Stromal cell of bone marrow (primary cell): ENCODE measurements at regions not wholly inside any gene's neighbourhood (a gene's known extent, or its start where the extent isn't known, plus 50 kb on each side); places are given as distances from the start of the nearest gene placed in this dataset.
"Not testable (repeated sequence)": the region's sequence is repeated elsewhere in the genome, so short reads cannot be mapped to it uniquely, and the experiment has no call there.

Experiments used
- DNase-seq: peaks from one replicate; pipeline ENCODE4 v3.0.0-alpha.2; 2012; ENCODE audit warnings: low read depth

GRCh38 chrX:122344816-122345215 lies 839.3 kb upstream of the GRIA3 start:
- no peak for DNase-seq

- DNase-seq = no peak
Measured at GRCh38 chrX:122363112-122363795, 820.8 kb upstream of the GRIA3 start.

GRCh38 chrX:122375533-122375932 lies 808.5 kb upstream of the GRIA3 start:
- not testable (repeated sequence) for DNase-seq

GRCh38 chrX:122389005-122389404 lies 795.1 kb upstream of the GRIA3 start:
- DNase-seq = no peak

GRCh38 chrX:122418758-122419157 lies 765.3 kb upstream of the GRIA3 start:
- DNase-seq = no peak

- no peak for DNase-seq
Measured at GRCh38 chrX:122421434-122422121, 762.5 kb upstream of the GRIA3 start.

DNA sequence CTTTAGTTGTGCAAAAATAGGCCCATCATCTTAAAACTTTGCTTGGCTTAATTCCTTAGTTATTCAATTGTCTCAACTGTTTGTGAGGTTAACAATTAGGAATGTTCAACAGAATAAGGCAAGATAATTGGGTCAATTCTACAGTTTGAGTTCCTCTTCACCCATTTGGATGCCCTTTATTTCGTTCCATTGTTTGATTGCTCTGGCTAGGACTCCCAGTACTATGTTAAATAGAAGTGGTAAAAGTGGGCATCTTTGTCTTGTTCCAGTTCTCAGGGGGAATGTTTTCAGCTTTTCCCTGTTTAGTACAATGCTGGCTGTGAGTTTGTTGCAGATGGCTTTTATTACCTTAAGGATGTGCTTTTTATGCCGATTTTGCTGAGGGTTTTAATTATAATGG lies 761.5 kb upstream of the GRIA3 start:
- no peak for DNase-seq

- no peak for DNase-seq
Measured at GRCh38 chrX:122434942-122435341, 749.1 kb upstream of the GRIA3 start.

DNA sequence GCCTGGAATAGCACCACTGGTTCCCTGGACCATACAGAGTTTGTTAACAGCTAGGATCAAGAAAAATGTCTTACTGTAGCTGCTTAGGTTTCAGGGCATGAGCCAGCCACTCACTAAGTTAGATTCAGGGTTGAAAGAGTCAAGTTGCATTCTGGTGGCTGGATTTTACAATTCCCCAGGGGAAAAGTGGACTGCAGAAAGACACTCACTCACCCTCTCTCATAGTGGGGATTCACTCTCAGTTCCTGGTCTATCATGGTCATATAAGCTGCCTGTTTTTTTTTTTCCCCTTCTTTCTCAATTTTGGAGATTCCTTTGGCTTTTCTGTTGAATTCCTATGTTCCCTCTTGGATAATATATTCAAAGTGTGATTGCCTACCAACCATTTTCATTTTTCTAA lies 744.2 kb upstream of the GRIA3 start:
- no peak for DNase-seq

DNA sequence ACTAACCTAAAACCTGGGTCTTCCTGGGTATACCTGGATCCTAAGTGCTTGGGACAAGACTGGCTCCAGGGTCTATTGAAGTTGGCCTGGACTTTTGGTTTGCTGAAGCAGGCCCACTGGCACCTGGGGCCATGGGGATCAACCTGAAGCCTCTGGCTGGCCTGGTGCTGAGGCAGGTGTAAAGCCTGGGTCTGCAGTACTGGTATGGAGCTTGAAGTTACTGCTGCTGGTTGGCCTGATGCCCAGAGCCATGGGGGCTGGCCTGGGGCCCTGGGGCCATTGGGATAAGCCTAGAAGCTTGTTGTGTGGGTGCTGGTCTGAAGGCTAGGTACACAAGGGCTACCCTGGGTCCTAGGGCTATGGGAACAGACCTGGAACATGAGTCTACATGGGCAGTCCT lies 743.2 kb upstream of the GRIA3 start:
- no peak for DNase-seq

GRCh38 chrX:122441451-122441850 lies 742.6 kb upstream of the GRIA3 start:
- no peak for DNase-seq

- no peak for DNase-seq
Measured at GRCh38 chrX:122445466-122445865, 738.6 kb upstream of the GRIA3 start.

DNA sequence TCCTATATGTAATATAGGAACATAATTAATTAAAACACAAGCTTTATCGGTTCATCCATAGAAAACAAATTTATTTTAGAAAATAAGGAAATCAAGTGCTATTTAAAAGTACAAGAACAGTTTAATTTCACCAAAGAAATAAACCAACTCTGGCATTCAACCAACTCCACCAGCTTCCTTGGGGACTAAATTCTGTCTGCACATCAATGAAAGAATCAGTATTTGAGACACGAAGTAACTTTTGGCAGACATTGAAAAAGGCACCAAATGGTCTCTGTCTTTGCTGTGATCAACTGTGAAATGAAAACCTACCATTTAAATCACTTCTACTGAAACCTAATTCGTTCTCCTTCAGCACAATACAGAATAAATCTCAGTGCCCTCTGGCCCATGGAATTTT lies 719.7 kb upstream of the GRIA3 start:
- DNase-seq = no peak

DNA sequence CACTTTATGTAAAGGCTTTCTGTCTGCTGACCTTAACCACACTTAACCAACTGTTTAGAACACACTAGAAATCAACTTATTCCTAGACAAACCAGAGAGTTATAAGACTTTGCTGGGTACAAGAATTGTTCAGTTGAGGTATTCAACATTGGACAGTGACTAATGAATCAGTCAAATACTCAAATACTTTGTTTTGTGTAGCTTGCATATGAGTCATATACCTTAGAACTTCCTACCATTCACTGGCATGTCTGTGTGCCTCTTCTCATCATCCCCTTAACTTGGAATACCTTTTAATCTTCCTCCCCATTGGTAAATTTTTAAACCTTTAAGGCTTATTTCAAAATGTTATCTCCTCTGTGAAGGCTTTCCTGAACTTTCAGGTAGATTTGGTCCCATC lies 708.8 kb upstream of the GRIA3 start:
- DNase-seq = no peak

- DNase-seq = no peak
Measured at GRCh38 chrX:122500556-122500955, 683.5 kb upstream of the GRIA3 start.

- no peak for DNase-seq
Measured at GRCh38 chrX:122501652-122502051, 682.4 kb upstream of the GRIA3 start.

DNA sequence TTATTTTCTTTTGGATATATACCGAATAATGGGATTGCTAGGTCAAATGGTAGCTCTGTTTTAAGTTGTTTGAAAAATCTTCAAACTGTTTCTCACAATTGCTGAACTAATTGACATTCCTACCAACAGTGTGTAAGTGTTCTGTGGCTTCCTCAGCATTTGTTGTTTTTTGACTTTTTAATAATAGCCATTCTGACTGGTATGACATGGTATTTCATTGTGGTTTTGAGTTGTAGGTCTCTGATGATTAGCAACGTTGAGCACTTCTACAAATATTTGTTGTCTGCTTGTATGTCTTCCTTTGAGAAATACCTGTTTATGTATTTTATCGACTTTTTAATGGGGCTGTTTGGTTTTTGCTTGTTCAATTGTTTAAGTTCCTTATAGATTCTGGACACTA lies 680.1 kb upstream of the GRIA3 start:
- DNase-seq = no peak

GRCh38 chrX:122512561-122513072 lies 671.5 kb upstream of the GRIA3 start:
- no peak for DNase-seq

- DNase-seq = no peak
Measured at GRCh38 chrX:122517786-122518185, 666.3 kb upstream of the GRIA3 start.

GRCh38 chrX:122545778-122546177 lies 638.3 kb upstream of the GRIA3 start:
- DNase-seq = no peak

- no peak for DNase-seq
Measured at GRCh38 chrX:122546269-122546668, 637.8 kb upstream of the GRIA3 start.

GRCh38 chrX:122552286-122552800 lies 631.7 kb upstream of the GRIA3 start:
- DNase-seq = no peak

DNA sequence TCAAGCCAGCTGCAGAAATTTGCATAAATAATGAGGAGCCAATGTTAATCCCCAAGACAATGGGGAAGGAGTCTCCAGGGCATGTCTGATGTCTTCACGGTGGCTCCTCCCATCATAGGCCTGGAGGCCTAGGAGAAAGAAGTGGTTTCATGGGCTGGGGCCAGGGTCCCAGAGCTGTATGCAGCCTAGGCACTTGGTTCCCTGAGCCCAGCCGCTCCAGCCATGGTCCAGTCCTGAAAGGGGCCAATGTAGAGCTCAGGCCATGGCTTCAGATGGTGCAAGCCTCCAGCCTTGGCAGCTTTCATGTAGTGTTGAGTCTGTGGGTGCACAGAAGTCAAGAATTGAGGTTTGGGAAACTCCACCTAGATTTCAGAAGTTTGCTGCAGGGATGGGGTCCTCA lies 628.2 kb upstream of the GRIA3 start:
- DNase-seq = no peak

DNA sequence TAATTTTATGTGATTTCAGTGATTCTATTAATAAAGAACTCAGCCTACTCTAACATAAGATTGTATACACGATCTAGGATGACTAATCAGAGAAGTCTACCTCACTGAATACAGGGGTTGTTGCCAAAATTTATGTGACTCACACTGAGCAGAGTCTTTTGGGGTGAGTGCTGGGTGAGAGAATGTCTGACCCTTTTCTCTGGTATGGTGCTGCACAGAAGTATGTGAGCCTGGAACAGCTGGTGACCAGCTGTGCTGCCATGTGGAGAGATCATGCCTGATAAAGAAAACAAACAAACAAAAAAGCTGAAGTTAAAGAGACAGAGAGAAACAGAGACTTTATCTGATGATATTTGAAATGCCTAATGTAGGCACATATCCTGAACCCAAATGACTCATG lies 618.1 kb upstream of the GRIA3 start:
- DNase-seq = peak; percentile 87
